K562 (cell line): ENCODE measurements at regions not wholly inside any gene's neighbourhood (a gene's known extent, or its start where the extent isn't known, plus 50 kb on each side); places are given as distances from the start of the nearest gene placed in this dataset.

Source experiments
- ATAC-seq: fragments of 200-7000 bp; cut with Tn5 transposase; 3 replicates; pipeline ENCODE4 v1.9.1; 2020; ENCODE audit warnings: moderate library complexity
- BruUV-seq: library from RNA; stranded (reverse); fragments of 400-500 nt; replicated peaks from 2 replicates; lab custom pipeline; 2021; lab: Mats Ljungman, UMichigan
- CTCF ChIA-PET: fragments of 300-600 bp; formaldehyde crosslinking; extraction: SDS; loops from one replicate; lab custom pipeline; 2021; ENCODE audit warnings: low intra/inter-chr PET ratio; lab: Yijun Ruan, JAX
- POLR2A ChIA-PET: fragments of 300-600, 350-650 bp; sonication (Branson Sonifier 250); formaldehyde crosslinking; extraction: SDS; loops from one replicate; lab custom pipeline; 2021; ENCODE audit warnings: antibody characterized with exemption, inconsistent platforms; lab: Yijun Ruan, JAX
- DNase-seq, 4 experiments: peaks; one replicate each; pipeline versions ENCODE4 v3.0.0 to v3.0.0-alpha.2; 2011 to 2018; ENCODE audit warnings: low spot score in 3 of 4, mixed read lengths in 3 of 4; ENCODE audit errors: extremely low read depth in 1 of 4
- FAIRE-seq: peaks from 2 replicates; lab custom pipeline; 2011; peaks lifted over from hg19 to GRCh38; lab: Jason Lieb, UNC
- H2AFZ ChIP-seq: 2 replicates; pipeline ENCODE4 v1.6.0; 2011; ENCODE audit warnings: low read depth, low read length, control low read depth, inconsistent platforms
- H3K27ac ChIP-seq: fragments of 200-600 bp; 3 replicates; pipeline ENCODE4 v1.8.0; 2011; ENCODE audit warnings: low read depth, mild to moderate bottlenecking, control low read depth, inconsistent platforms, low read length, moderate library complexity, mixed read lengths; ENCODE audit errors: extremely low read depth
- H3K27me3 ChIP-seq, 2 experiments: fragments of 300-600 bp in 1 of 2; 2 replicates in 1 of 2; 3 replicates in 1 of 2; pipeline versions ENCODE4 v1.6.0 to v1.8.0; 2011; ENCODE audit warnings: inconsistent platforms in 2 of 2, low read length in 2 of 2, mild to moderate bottlenecking in 1 of 2, mixed read lengths in 1 of 2, moderate library complexity in 1 of 2; ENCODE audit not compliant: control insufficient read depth in 2 of 2, insufficient read depth in 2 of 2
- H3K36me3 ChIP-seq: fragments of 300-600 bp; 3 replicates; pipeline ENCODE4 v1.8.0; 2011; ENCODE audit warnings: mild to moderate bottlenecking, low read length, inconsistent platforms; ENCODE audit not compliant: control insufficient read depth, insufficient read depth
- H3K4me1 ChIP-seq, 2 experiments: fragments of 200-600 bp in 1 of 2; replicated peaks in 1 of 2; 2 replicates in 1 of 2; 3 replicates in 1 of 2; pipeline versions ENCODE4 v1.5.1 to v1.8.0; 2011; ENCODE audit warnings: inconsistent platforms in 2 of 2, low read length in 2 of 2, mild to moderate bottlenecking in 1 of 2, mixed read lengths in 1 of 2, moderate library complexity in 1 of 2; ENCODE audit not compliant: control insufficient read depth in 2 of 2, insufficient read depth in 2 of 2
- H3K4me2 ChIP-seq: 2 replicates; pipeline ENCODE4 v1.6.1; 2011; ENCODE audit warnings: low read length, control low read depth, inconsistent platforms, mixed read lengths; ENCODE audit not compliant: insufficient read depth
- H3K4me3 ChIP-seq: fragments of 200-600 bp; sonication (generic), shearing (Covaris generic); 2 replicates; pipeline ENCODE4 v1.5.1; 2016; ENCODE audit warnings: control low read depth, inconsistent platforms
- H3K79me2 ChIP-seq: fragments of 200-600 bp; 3 replicates; pipeline ENCODE4 v1.8.0; 2011; ENCODE audit warnings: low read length, inconsistent platforms; ENCODE audit not compliant: control insufficient read depth, insufficient read depth
- H3K9ac ChIP-seq, 2 experiments: 2 replicates each; pipeline versions ENCODE4 v1.6.0 to v1.6.1; 2011; ENCODE audit warnings: low read depth in 2 of 2, low read length in 2 of 2, control low read depth in 1 of 2, inconsistent platforms in 1 of 2, mild to moderate bottlenecking in 1 of 2, mixed read lengths in 1 of 2; ENCODE audit not compliant: insufficient read depth in 1 of 2
- H3K9me1 ChIP-seq: one replicate; pipeline ENCODE4 v1.6.0; 2011; ENCODE audit warnings: inconsistent platforms, mild to moderate bottlenecking, low read length, moderate library complexity; ENCODE audit not compliant: control insufficient read depth, insufficient read depth
- H3K9me3 ChIP-seq: replicated peaks from 2 replicates; pipeline ENCODE4 v1.5.1; 2011; ENCODE audit warnings: low read depth, low read length, inconsistent platforms; ENCODE audit not compliant: control insufficient read depth, insufficient read depth
- H4K20me1 ChIP-seq: replicated peaks from 2 replicates; pipeline ENCODE4 v1.6.1; 2011; ENCODE audit warnings: low read length, inconsistent platforms, mixed read lengths; ENCODE audit not compliant: control insufficient read depth, insufficient read depth
- FOS ChIP-seq: IDR thresholded peaks from 3 replicates; pipeline ENCODE4 v1.6.1; 2011; ENCODE audit not compliant: insufficient read length; ENCODE audit errors: extremely low read depth
- HDAC3 ChIP-seq: fragments of 450-650 bp; IDR thresholded peaks from 2 replicates; pipeline ENCODE4 v1.6.1; 2018; ENCODE audit warnings: borderline replicate concordance, mild to moderate bottlenecking, moderate library complexity; ENCODE audit not compliant: partially characterized antibody
- HDAC6 ChIP-seq: IDR thresholded peaks from 2 replicates; pipeline ENCODE4 v1.6.1; 2012; ENCODE audit warnings: low read depth, mild to moderate bottlenecking, control low read depth, inconsistent platforms, low read length, moderate library complexity
- HDGF ChIP-seq: fragments of 450-650 bp; IDR thresholded peaks from 2 replicates; pipeline ENCODE4 v1.6.1; 2016
- NCOA1 ChIP-seq: fragments of 450-650 bp; IDR thresholded peaks from 2 replicates; pipeline ENCODE4 v1.6.1; 2016; ENCODE audit warnings: low read depth
- NR2C2 ChIP-seq, 2 experiments: fragments of 200-800 bp in 1 of 2; sonication (Bioruptor generic) in 1 of 2; sonication (generic) in 1 of 2; formaldehyde crosslinking in 1 of 2; IDR thresholded peaks; 2 replicates each; pipeline versions ENCODE4 v1.6.1 to v1.8.0; 2016 to 2022; ENCODE audit warnings: mild to moderate bottlenecking in 1 of 2, missing compliant biosample characterization in 1 of 2, missing genetic modification characterization in 1 of 2, missing genetic modification reagents in 1 of 2
- PPARD ChIP-seq: fragments of 250-450 bp; sonication (Bioruptor Pico); IDR thresholded peaks from 2 replicates; pipeline ENCODE4 v1.8.0; 2022; ENCODE audit warnings: inconsistent platforms, mild to moderate bottlenecking, moderate library complexity
- SIX5 ChIP-seq, 2 experiments: IDR thresholded peaks; 2 replicates each; pipeline ENCODE4 v1.6.1; 2011; ENCODE audit warnings: low read length in 2 of 2, borderline replicate concordance in 1 of 2, low read depth in 1 of 2, mild to moderate bottlenecking in 1 of 2, moderate library complexity in 1 of 2; ENCODE audit not compliant: insufficient read depth in 1 of 2
- SREBF1 ChIP-seq: fragments of 150-350 bp; IDR thresholded peaks from 2 replicates; pipeline ENCODE4 v1.6.1; 2014; ENCODE audit warnings: antibody characterized with exemption, low read depth, low read length, borderline replicate concordance
- SUPT5H ChIP-seq: fragments of 450-650 bp; IDR thresholded peaks from 2 replicates; pipeline ENCODE4 v1.6.1; 2016
- XRCC5 ChIP-seq: fragments of 200-400 bp; formaldehyde crosslinking; IDR thresholded peaks from 2 replicates; pipeline ENCODE4 v1.6.1; 2017; ENCODE audit warnings: low read depth, mild to moderate bottlenecking, low read length
- ZBTB17 ChIP-seq: fragments of 450-650 bp; formaldehyde crosslinking; IDR thresholded peaks from 2 replicates; pipeline ENCODE4 v1.4.0; 2020; ENCODE audit warnings: mild to moderate bottlenecking
- ZNF143 ChIP-seq: sonication (generic); formaldehyde crosslinking; IDR thresholded peaks from 2 replicates; pipeline ENCODE4 v1.9.0; 2022; ENCODE audit warnings: mild to moderate bottlenecking, missing genetic modification reagents
- ZNF764 ChIP-seq: fragments of 250-450 bp; sonication (Bioruptor Pico); IDR thresholded peaks from 2 replicates; pipeline ENCODE4 v1.4.0; 2020; ENCODE audit warnings: low read depth, mild to moderate bottlenecking, moderate library complexity
- WGBS: fragments of 100-300 bp; shearing (Covaris generic); methylation state at CpG from one replicate; pipeline ENCODE4 v1.1.6; 2016; ENCODE audit warnings: low coverage, mixed read lengths; ENCODE audit not compliant: insufficient coverage; ENCODE audit errors: missing lambda C conversion rate; 5-methylcytosine and 5-hydroxymethylcytosine counted together
- in situ Hi-C: fragments of 300-500 bp; cut with MboI; formaldehyde crosslinking; loops from 4 replicates; pipeline ENCODE4 v1.15.0; 2018; ENCODE audit warnings: inconsistent platforms, mixed read lengths
- intact Hi-C: fragments of 100-400 bp; cut with micrococcal nuclease; formaldehyde crosslinking; loops from 2 replicates; pipeline ENCODE4 v1.14.2; 2022
- TF ChIP-seq, protein P1 (sequence below): fragments of 450-650 bp; formaldehyde crosslinking; IDR thresholded peaks from 2 replicates; pipeline ENCODE4 v1.4.0; 2022; ENCODE audit warnings: missing genetic modification characterization
- TF ChIP-seq, protein P2 (sequence below): fragments of 450-650 bp; IDR thresholded peaks from 2 replicates; pipeline ENCODE4 v1.6.1; 2016; ENCODE audit warnings: antibody characterized with exemption
- TF ChIP-seq, protein P3 (sequence below), 2 experiments: IDR thresholded peaks; 2 replicates each; pipeline ENCODE4 v1.6.1; 2011; ENCODE audit warnings: borderline replicate concordance in 1 of 2, control low read depth in 1 of 2, low read depth in 1 of 2, low read length in 1 of 2, mild to moderate bottlenecking in 1 of 2, mixed read lengths in 1 of 2, moderate library complexity in 1 of 2; ENCODE audit not compliant: insufficient read depth in 1 of 2, insufficient read length in 1 of 2, poor library complexity in 1 of 2, severe bottlenecking in 1 of 2; ENCODE audit errors: extremely low read depth in 1 of 2
- TF ChIP-seq, protein P4 (sequence below): IDR thresholded peaks from 2 replicates; pipeline ENCODE4 v1.6.1; 2011; ENCODE audit not compliant: insufficient read length; ENCODE audit errors: extremely low read depth

DNA sequence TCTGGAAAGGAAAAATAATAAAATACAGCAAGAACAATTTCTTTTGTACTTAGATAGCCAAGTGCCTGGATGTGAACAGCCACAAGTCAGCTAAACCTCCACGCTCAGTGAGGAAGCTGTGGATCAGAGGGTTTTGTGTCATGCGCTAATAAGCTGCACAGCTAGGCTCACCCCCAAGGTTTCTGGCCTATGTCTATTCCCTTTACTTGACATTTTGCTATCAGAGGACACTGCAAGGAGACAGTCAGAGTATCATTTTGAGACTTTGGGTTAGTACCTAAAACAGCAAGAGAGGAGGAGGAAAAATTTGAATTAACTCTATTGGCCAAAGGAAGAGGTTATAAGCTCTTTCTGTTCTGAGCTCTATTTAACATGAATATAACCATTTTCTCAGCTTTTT is 139.3 kb downstream of the KCNJ2 start:
- in situ Hi-C loops, result no loop called here
- Histone ChIP-seq H3K27ac (no peak overlapping the region), H3K4me2 (no peak overlapping the region), H3K9me3 (no peaks in the 10 kb centered on the region), H4K20me1 (no peaks in the 10 kb centered on the region), H3K4me1 (no peaks in the 10 kb centered on the region), H3K9ac (no peak overlapping the region), H3K9me1 (no peaks in the 10 kb centered on the region), H3K79me2 (no peaks in the 10 kb centered on the region), H3K4me3 (no peak overlapping the region), H2AFZ (no peak overlapping the region), H3K36me3 (no peaks in the 10 kb centered on the region), H3K27me3 (no peaks in the 10 kb centered on the region)
- CTCF ChIA-PET, result no interaction called here
- ATAC-seq (no peak), FAIRE-seq (no peak), DNase-seq (no peak)
- no TSS peak for BruUV-seq
- WGBS, result 0% methylated on average over 2 of the region's 2 CpGs
- intact Hi-C loops, result no loop called here
- POLR2A ChIA-PET, result no interaction called here
- no peak for TF ChIP-seq HDAC3
- TF ChIP-seq, protein P1, sequence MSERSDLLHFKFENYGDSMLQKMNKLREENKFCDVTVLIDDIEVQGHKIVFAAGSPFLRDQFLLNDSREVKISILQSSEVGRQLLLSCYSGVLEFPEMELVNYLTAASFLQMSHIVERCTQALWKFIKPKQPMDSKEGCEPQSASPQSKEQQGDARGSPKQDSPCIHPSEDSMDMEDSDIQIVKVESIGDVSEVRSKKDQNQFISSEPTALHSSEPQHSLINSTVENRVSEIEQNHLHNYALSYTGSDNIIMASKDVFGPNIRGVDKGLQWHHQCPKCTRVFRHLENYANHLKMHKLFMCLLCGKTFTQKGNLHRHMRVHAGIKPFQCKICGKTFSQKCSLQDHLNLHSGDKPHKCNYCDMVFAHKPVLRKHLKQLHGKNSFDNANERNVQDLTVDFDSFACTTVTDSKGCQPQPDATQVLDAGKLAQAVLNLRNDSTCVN (CRISPR knock-in tag), result no peak
- no peak for TF ChIP-seq ZNF764 (CRISPR knock-in tag)
- TF ChIP-seq SUPT5H, result no peak
- no peak for TF ChIP-seq SREBF1
- no peak for TF ChIP-seq HDGF
- TF ChIP-seq, protein P2, sequence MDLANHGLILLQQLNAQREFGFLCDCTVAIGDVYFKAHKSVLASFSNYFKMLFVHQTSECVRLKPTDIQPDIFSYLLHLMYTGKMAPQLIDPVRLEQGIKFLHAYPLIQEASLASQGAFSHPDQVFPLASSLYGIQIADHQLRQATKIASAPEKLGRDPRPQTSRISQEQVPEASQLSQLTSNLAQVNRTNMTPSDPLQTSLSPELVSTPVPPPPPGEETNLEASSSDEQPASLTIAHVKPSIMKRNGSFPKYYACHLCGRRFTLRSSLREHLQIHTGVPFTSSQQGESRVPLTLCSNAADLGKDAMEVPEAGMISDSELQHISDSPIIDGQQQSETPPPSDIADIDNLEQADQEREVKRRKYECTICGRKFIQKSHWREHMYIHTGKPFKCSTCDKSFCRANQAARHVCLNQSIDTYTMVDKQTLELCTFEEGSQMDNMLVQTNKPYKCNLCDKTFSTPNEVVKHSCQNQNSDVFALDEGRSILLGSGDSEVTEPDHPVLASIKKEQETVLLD, result no peak
- TF ChIP-seq HDAC6, result no peak
- no peak for TF ChIP-seq NR2C2 (CRISPR knock-in tag; IDR thresholded peaks at IDR 0.05)
- TF ChIP-seq NR2C2 (tag; IDR thresholded peaks at IDR 0.05), result no peak
- TF ChIP-seq XRCC5, result no peak
- TF ChIP-seq NCOA1, result no peak
- no peak for TF ChIP-seq ZBTB17 (CRISPR knock-in tag)
- TF ChIP-seq, protein P3, sequence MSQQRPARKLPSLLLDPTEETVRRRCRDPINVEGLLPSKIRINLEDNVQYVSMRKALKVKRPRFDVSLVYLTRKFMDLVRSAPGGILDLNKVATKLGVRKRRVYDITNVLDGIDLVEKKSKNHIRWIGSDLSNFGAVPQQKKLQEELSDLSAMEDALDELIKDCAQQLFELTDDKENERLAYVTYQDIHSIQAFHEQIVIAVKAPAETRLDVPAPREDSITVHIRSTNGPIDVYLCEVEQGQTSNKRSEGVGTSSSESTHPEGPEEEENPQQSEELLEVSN (IDR thresholded peaks at IDR 0.05; ENCODE audit: borderline replicate concordance in 1 of 2, extremely low read depth in 1 of 2, insufficient read depth in 1 of 2, insufficient read length in 1 of 2, low read depth in 1 of 2, low read length in 1 of 2, poor library complexity in 1 of 2, severe bottlenecking in 1 of 2), result no peak
- TF ChIP-seq, protein P4, sequence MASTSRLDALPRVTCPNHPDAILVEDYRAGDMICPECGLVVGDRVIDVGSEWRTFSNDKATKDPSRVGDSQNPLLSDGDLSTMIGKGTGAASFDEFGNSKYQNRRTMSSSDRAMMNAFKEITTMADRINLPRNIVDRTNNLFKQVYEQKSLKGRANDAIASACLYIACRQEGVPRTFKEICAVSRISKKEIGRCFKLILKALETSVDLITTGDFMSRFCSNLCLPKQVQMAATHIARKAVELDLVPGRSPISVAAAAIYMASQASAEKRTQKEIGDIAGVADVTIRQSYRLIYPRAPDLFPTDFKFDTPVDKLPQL, result no peak
- TF ChIP-seq ZNF143 (CRISPR knock-in tag), result no peak
- TF ChIP-seq SIX5 (IDR thresholded peaks at IDR 0.05; ENCODE audit: borderline replicate concordance in 1 of 2, insufficient read depth in 1 of 2, low read depth in 1 of 2, low read length in 2 of 2), result no peak
- TF ChIP-seq PPARD (CRISPR knock-in tag), result no peak
- TF ChIP-seq FOS, result no peak
